GM18508 (cell line): ENCODE measurements at regions not wholly inside any gene's neighbourhood (a gene's known extent, or its start where the extent isn't known, plus 50 kb on each side); places are given as distances from the start of the nearest gene placed in this dataset.

Source experiments
- ATAC-seq: cut with Tn5 transposase; IDR thresholded peaks from one replicate; pipeline ENCODE4 v1.9.1; 2021; ENCODE audit warnings: moderate number of reproducible peaks; ENCODE audit not compliant: insufficient read depth, unreplicated experiment

DNA sequence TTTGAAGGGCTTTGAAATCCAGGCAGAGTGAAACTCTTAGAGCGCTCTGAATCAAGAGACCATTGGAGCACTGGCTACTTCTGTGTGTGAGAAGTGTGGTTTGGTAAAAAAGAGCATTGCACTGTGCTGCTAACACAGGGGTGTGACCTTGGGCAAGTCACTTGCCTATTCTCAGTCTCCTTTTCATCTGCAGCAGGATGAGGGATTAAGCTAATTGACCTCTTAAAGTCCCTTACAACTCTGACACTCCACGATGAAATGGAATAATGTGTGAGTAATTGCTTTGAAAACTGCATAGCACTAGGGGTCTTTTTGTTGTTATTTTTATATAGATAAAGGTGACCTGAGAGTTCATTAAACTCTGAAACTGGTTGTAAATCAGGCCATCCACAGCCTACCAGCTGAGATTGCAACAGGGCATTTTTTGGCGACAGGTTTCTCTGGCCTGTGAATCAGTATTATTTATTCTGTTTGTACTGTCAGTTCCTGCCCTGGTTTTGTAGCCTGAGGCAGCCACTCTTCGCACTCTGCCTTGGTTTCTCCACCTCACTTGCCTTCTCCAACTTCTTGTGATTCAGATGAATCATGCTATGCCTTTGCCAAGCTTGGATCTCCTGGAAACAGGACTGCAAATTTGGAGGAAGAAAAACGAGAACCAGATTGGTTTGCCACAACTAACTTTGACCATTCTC is 159.9 kb upstream of the PARP11 start:
- no peak for ATAC-seq

DNA sequence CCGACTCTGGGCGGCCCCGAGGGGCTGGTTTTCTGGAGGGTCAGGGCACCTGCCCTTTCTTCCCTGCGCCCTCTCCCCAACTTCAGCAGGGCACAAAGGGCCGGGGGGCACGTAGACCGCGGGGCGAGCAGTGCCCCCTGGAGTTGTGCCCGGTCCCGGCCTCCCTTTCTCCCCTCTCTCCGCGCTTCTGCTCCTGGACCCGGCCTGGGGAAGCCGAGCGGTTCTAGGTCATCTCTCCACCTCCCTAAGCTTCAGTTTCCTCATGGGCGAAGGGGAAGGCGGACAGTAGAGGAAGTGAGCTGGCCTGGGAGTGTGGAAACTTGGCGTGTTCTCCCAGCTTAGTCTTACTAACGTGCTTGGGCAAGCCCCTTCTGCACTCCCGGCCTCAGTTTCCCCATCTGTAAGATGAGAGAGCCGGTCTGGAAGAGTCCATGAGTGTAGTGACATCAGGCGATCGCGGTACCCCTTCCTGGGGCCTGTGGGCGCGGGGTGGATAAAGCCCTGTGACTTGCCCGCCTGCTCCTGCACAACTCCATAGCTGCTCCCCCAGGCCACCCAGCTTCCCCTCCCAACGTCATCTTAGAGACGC is 158.6 kb upstream of the PARP11 start:
- ATAC-seq: no peak

DNA sequence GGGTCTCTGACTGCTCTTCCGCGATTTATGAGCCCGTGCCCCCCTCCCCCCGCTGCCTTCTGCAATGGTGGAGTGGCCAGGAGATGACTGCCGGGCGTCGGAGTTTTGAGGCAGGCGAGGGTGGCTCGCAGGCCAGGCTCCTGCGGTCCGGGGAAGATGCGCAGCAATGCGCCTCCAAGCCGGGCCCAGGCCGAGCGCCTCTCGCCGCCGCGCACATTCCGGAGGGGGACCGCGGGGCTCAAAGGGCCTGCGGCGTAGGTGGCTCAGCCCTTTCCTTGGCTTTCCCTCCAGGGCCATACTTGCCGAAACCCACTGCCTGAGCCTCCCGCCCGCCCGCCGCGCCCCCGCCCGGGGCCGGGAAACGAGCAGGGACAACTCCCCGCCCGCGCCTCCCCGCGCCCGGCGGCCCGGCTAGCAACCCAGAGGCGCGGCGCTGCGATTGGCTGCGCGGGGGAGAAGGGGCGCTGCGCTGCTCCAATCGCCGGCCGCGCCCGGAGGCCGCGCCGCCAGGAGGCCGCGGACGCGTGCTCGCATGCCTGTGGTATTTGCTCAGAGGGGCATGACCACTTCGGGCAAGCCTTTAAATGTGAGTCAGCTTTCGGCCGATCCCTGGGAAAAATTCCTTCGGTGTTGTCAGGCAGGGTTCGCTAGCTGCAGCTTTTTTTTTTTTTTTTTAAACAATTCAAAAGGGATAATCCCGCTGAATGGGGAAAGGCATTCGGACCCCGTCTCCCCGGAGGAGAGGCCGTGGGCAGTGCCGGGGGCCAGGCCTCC is 157.9 kb upstream of the PARP11 start:
- ATAC-seq: no peak

DNA sequence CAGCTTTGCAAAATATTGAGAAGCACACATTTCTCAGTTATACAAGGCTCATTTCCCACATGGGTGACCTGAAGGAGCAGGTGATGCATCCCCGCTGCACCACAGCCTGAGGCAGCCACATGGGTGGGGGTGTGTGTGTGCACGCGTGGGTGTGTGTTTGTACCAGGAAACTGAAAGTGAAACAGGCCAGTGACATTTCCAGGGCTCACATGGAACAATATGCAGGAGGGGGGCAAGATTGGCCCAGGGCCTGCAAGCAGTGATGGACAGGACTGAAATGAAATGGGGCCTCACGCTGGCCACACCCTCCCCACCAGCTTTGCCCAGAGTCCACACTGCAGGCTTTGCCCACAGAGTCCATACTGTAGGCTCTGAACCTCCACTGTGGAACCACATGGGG is 154.2 kb upstream of the PARP11 start:
- no peak for ATAC-seq

DNA sequence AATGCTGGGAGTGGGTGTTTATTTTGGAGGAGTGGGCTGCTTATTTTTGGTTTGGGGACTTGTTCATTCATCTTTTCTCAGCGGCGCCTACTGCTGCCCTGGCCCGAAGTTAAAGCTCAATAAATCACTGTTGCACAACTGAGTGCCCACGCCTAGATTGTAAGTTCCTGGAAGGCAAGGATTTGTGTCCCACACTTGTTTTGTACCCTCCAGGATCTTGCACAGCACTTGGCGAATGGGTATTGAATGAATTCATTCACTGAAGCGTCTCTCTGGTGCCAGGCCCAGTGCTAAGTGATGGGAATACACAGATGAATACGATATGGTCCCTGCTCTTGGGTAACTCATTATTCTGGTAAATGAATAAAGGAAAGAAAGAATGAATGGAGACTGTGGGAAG is 153.3 kb upstream of the PARP11 start:
- no peak for ATAC-seq

DNA sequence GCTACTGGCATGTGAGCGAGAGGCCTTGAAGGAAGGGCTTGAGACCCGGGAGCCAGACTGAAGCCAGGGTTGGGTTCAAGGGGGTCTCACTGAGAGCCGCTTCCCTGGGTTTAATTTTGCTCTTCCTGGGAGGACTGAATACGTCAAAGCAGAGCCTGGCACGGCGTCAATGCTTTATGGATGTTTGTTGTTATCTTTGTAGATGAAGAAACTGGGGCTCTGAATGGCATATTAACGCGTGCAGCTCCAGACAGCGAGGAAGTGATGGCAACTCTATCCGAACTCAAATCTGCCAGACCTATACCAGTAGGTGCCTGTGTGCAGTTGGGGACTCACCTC is 152.8 kb upstream of the PARP11 start:
- no peak for ATAC-seq

DNA sequence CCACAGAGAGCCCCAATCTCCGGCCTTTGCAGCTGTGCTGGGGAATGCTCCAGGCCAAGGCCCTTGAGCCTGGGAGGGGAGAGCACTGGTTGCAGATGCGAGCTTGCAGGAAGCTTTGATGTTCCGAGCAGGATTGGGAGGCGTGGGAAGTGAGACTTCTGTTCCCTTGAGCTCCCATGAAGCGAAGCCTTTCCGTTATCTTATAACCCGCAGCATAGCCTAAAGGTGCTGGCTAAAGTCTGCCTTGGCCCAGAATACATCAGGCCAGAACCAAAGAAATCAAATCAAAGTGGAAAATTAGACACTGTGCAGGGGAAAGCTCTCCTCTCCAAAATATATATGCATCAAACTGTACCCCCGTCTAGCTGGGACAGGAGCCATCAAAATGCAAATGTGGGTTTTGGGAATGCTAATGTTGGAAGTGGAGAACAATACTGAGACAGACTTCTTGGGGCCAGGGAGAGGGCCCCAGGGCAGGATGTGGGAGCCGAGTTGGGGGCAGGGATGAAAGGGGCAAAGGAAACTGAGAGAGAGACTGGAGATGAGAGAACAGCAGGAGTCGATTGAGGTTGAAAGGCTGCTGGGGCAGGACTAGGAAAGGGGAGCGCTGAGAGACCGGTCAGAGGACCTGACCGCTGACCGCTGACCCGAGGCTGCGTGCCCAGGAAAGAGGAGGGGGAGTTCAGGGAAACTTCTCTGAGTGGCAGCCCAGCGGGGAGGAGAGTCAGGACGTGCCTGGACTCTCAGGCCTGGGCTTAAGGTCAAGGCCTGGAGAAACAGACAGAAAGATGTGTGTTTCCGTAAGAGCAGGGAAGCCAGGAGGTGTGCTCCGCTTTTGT is 152.2 kb upstream of the PARP11 start:
- ATAC-seq: no peak

DNA sequence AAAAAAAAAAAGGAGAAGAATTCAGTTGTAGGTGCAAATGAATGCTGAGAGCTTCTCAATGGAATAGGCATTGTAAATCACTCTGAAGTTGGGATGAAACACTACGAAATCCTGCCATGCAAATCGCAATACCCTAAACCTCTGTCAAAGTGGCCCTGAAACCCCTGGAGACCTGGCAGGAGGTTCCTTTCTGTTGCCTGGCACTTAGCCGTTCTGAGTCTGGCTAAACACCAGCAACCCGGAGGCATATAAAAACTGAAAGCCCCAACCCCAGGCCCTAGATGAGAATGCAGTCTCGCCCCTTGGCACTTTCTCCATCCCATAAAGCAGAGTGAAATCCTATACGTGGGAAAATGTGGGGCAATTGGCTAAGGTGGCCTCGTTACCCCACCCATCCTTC is 151.5 kb upstream of the PARP11 start:
- no peak for ATAC-seq

DNA sequence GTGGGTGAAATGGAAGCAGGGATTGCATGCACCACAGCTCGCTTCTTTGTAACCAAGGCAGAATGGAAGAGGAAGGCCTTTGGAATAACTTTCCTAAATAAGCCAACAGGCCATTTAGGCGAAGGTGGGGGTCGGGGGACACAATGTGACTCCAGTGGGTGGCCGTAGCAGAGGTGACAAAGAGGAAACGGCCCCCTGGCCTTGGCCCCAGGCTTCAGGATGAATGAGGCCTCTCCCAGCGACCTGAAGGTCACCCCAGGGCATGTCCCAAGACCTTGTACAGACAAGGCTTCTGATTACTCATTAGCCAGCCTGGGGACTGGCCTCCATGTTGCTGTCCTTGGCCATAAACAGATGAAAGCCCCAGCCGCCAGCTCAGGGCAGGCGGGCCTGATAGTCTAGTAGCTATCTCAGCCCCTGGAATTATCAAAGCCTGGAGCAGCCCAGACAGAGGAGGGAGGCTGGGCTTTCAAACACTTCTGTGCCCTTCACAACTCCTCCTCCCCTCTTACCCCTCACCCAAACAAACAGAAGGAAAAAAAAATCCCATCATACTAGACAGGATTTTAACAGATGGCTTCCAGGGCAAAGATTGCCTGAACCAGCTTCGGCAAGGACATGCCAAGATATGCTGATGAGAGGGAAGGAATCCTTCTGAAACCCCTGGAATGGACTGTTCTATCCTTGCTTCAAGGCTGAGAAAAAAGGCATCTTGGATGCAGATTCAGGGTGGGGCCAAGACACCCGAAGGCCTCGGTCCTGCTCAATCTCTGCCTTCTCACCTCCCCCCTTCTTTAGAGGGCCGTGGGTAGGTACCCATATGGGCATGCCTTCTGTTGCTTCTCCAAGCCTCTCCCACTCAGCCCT is 142.3 kb upstream of the PARP11 start:
- ATAC-seq: no peak

DNA sequence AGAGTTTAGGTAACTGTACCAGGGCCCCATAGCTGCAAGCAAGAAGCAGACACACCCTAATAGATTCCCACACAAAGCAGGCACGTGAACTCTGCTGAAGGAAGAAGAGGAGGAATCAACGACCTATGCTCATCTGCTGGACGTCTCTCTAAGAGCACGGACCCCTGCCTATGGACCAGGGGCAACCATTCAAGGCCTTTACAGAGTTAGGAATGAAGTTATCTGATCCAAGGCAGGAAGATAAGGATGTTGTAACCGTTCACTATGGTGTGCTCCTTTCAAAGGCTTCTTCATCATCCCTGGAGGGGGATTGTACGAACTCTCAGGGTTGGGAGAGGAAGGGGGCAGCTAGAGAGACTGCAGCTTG is 141.6 kb upstream of the PARP11 start:
- no peak for ATAC-seq

DNA sequence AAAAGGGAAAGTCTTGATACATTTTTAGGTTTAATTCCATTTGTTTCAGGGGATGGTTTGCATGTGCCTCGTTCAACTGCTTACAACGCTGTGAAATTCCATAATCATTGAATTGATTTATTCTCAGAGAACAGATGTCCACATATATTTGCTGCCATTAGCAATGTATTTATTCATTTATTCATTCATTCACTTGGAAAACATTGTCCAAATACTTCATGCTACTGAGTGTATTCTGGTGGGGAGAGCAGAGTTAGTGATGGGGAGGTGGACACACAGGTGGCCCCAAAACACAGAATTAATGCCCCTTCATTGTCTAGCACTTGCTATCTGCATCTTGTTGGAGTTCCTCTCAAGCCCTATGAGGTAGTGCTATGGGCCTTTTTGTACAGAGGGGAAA is 141.2 kb upstream of the PARP11 start:
- no peak for ATAC-seq

DNA sequence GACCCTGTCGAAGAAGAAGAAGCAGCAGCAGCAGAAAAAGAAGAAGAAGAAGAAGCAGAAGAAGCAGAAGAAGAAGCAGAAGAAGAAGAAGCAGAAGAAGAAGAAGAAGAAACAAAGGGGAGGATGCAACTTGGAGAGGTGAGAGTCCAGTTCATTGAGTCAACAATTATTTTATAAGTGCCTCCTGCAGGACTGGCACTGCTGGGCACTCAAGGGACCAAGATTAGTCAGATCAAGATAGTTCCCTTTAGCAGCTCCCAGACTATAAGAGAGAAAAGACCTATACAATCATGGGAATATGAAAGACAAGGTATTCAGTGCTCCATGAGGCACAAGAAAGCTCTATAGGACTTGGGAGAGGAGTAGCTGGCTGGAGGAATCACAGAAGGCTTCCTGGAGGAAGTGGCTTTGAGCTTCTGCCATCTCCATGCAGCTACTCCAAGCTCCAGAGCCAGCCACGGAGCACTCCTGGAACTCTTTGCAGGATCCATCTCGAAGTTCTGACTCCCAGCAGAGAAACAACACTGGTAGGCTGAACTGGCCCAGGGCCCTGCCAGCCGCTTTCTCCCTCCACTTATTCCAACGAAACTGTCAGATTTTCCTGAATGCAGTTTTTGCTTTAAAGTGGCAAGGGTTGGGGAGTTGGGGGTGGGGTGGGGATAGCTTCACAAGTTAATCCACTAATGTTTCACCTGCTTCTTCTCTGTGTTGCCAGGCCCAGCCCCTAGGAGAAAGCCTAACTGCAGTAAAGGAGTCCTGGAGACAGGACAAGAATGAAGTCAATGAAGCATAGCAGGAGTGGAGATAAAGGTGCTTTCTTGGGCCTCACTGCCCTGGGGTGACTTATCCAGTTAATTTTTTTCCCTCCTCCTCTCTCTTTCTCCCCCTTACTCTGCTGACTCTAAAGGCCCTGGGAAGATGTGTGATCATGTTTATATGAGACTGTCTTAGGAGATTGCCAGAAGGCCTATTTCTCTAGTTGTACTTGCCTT is 140.1 kb upstream of the PARP11 start:
- ATAC-seq: no peak

DNA sequence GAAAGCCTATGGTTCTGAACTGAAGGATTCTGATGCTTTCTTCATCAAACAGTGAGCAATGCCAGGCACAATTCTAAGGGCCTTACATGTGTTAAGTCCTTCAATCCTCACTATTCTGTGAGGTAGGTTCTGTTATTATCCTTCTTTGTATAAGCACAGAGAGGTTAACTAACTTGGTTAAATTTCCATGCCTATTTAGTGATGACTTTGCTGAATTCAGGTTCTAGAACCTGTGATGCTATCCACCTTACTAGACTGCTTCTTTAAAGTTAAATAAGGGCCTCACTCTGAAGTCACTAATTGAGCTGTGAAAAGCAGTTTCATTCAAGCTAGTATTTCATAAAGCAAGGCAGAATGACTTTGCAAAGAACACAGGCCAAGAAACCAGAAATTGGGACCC is 138.9 kb upstream of the PARP11 start:
- ATAC-seq: no peak

DNA sequence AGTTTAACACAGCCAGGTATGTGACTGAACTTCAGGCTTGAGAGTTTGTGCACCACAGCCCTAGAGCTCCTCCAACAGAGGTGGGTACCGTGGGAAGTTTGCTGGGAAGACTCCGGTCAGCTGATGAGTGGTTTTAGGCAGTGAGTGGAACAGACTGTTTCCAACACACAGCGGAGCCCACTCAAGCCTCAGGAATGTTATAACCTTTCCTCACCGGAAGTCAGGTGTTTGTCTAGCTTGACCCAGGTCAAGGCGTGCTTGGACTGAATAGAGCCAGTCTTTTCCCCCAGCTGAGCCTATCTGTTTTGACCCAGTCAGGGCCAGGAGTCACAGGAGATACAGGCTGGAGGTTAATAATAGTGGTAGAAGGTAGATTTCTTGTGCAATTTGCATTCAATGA is 138.4 kb upstream of the PARP11 start:
- no peak for ATAC-seq

DNA sequence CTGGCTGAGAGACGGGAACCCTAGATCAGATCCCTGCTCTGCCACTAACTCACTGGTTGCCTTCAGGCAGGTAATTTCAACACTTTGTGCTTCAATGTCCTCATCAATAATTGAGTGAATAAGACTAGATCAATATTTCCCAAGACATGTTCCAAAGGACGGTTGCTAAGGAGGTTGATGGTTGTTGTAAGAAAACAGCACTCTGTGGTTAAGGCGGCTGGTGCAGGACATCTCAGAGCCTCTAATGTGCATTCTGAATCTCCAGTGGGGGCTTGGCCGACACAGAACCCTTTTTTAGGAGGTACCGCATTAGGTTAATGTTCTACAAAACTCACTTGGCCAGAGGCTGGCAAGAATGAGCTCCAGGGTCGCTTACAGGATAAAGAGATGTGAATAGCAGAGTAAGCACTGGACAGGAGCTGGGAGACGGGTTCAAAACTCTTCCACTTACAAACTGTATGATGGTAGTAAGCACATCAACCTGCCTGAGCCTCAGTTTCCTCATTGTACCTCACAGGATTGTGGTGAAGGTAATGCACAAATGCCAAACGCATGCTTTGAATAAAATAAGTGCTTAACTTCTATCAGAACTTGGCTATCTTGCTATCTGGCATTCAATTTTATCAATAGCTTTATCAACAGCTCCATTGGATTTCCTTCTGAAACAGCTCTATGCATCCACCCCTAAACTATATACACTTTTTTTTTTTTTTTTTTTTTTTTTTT is 136.9 kb upstream of the PARP11 start:
- no peak for ATAC-seq

DNA sequence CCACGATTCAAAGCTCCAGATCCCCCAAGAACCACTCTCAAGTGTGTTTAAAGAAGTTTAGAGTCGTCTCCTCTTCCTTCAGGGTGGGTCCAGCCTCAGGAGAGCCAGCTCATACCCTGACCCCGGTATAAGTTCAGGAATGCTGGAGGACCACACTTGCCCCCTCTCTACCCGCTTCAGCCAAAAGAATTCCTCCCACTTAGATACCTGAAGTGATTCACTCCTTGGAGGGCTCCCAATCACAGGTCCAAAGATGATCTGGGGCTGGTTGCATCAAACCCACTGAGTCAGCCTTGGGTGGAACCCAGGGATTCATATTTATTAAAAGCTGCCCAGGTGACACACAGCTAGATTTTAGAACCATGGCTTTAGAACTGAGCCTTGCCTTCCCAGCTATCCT is 133.5 kb upstream of the PARP11 start:
- ATAC-seq: no peak

DNA sequence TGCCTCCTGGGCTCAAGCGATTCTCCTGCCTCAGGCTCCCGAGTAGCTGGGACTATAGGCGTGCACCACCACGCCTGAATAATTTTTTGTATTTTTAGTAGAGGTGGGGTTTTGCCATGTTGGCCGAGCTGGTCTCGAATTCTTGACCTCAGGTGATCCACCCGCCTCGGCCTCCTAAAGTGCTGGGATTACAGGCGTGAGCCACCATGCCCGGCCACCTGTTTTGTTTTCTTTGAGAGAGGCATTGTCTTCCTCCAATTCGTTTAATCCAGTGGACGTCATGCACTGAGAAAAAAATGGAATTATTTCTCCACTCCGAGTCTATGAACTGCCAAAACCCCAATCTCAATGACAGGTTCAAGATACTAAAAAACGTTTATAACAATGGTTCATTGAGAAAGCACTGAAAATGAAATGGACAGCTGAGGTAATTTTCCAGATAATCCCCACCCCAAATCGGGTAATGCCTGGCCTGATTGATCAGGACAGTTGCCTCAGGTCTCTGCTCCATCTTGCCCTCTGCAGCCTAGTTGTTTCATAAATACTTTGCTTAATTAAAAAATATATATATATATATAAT is 132.7 kb upstream of the PARP11 start:
- ATAC-seq: no peak

DNA sequence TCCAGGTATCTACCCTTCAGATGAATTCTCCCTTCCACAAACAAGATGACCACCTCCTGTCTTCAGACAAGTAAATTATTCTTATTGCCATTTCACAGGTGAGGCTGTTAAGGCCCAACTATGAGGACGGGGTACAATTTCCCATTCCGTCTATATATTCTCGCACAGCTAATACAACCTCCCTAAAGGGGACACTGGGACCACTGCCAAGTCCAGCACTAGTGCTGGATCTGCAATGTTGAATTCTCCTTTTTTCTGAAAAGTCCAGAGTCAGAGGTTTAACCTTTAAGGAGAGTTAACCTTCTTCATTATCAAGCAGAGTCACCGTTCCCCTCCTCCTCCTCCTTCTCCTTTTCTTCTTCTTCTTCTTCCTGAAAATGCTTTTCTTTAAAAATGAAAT is 130.4 kb upstream of the PARP11 start:
- ATAC-seq: no peak
